PC-3 (cell line): ENCODE measurements at regions not wholly inside any gene's neighbourhood (a gene's known extent, or its start where the extent isn't known, plus 50 kb on each side); places are given as distances from the start of the nearest gene placed in this dataset.

Experiments
- CTCF ChIP-seq: fragments of 300-600 bp; sonication (generic); conservative IDR thresholded peaks from 2 replicates; pipeline ENCODE4 v1.5.1; 2017; ENCODE audit warnings: antibody characterized with exemption, low read depth, mild to moderate bottlenecking, low read length
- EZH2 ChIP-seq: fragments of 300-600 bp; sonication (generic); IDR thresholded peaks from one replicate; pipeline ENCODE4 v1.6.1; 2017; ENCODE audit warnings: antibody characterized with exemption, mild to moderate bottlenecking, low read length; ENCODE audit not compliant: unreplicated experiment
- EZH2phosphoT487 ChIP-seq: fragments of 300-600 bp; sonication (generic); IDR thresholded peaks from 2 replicates; pipeline ENCODE4 v1.6.1; 2018; ENCODE audit warnings: mild to moderate bottlenecking, antibody characterized with exemption, low read length, borderline replicate concordance

- TF ChIP-seq CTCF (no peak), EZH2 (no peak), EZH2phosphoT487 (no peak)
Observed at GRCh38 chr7:15995027-15995426, 308.5 kb upstream of the MEOX2 start.
